GM23338 (cell line): ENCODE measurements at regions not wholly inside any gene's neighbourhood (a gene's known extent, or its start where the extent isn't known, plus 50 kb on each side); places are given as distances from the start of the nearest gene placed in this dataset.

Source experiments
- CREB1 ChIP-seq: fragments of 250-450 bp; sonication (Bioruptor Pico); IDR thresholded peaks from 2 replicates; pipeline ENCODE4 v1.5.0; 2020; ENCODE audit warnings: low read depth, mild to moderate bottlenecking, moderate library complexity
- EZH2 ChIP-seq: fragments of 200-600 bp; sonication (generic); IDR thresholded peaks from one replicate; pipeline ENCODE4 v1.8.0; 2017; ENCODE audit warnings: antibody characterized with exemption, mild to moderate bottlenecking, low read depth; ENCODE audit not compliant: unreplicated experiment
- EZH2phosphoT487 ChIP-seq: fragments of 200-600 bp; sonication (generic); IDR thresholded peaks from one replicate; pipeline ENCODE4 v1.8.1; 2018; ENCODE audit warnings: antibody characterized with exemption; ENCODE audit not compliant: unreplicated experiment
- POLR2AphosphoS5 ChIP-seq: IDR thresholded peaks from 2 replicates; pipeline ENCODE4 v1.6.1; 2016; ENCODE audit warnings: antibody characterized with exemption, low read depth
- STAT1 ChIP-seq: IDR thresholded peaks from one replicate; pipeline ENCODE4 v1.6.1; 2016; ENCODE audit warnings: antibody characterized with exemption; ENCODE audit not compliant: unreplicated experiment
- ZNF331 ChIP-seq: fragments of 250-450 bp; sonication (Bioruptor Pico); IDR thresholded peaks from 2 replicates; pipeline ENCODE4 v1.5.0; 2020; ENCODE audit warnings: low read depth, mild to moderate bottlenecking, moderate library complexity
- TF ChIP-seq, protein P1 (sequence below), 2 experiments: fragments of 200-600 bp in 1 of 2; sonication (generic) in 1 of 2; conservative IDR thresholded peaks; 2 replicates each; pipeline versions ENCODE4 v1.5.1 to v1.6.1; 2016 to 2017; ENCODE audit warnings: antibody characterized with exemption in 2 of 2, low read depth in 2 of 2, mild to moderate bottlenecking in 2 of 2, moderate library complexity in 1 of 2
- TF ChIP-seq, protein P2 (sequence below): IDR thresholded peaks from one replicate; pipeline ENCODE4 v1.6.1; 2018; ENCODE audit warnings: antibody characterized with exemption; ENCODE audit not compliant: unreplicated experiment
- TF ChIP-seq, protein P3 (sequence below): fragments of 250-450 bp; sonication (Bioruptor Pico); IDR thresholded peaks from 2 replicates; pipeline ENCODE4 v1.5.0; 2020; ENCODE audit warnings: mild to moderate bottlenecking, moderate library complexity

DNA sequence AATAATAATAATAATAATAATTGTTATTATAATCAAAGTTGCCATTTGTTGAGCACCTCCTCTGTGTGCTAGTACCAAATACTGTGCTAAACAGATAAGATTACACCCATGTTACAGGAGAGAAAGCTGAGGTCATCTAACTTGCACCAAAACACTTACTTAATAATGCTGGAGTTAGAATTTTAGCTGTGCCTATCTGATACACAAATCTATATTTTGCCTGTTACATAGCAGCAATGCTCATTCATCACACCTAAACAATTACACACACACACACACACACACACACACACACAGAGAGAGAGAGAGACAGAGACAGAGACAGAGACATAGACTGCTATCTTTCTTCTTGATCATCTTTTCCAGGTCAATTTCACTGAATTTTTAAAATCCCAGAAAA, 170.9 kb upstream of the KLF3 start:
- TF ChIP-seq, protein P1, sequence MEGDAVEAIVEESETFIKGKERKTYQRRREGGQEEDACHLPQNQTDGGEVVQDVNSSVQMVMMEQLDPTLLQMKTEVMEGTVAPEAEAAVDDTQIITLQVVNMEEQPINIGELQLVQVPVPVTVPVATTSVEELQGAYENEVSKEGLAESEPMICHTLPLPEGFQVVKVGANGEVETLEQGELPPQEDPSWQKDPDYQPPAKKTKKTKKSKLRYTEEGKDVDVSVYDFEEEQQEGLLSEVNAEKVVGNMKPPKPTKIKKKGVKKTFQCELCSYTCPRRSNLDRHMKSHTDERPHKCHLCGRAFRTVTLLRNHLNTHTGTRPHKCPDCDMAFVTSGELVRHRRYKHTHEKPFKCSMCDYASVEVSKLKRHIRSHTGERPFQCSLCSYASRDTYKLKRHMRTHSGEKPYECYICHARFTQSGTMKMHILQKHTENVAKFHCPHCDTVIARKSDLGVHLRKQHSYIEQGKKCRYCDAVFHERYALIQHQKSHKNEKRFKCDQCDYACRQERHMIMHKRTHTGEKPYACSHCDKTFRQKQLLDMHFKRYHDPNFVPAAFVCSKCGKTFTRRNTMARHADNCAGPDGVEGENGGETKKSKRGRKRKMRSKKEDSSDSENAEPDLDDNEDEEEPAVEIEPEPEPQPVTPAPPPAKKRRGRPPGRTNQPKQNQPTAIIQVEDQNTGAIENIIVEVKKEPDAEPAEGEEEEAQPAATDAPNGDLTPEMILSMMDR (conservative IDR thresholded peaks at IDR 0.05; ENCODE audit: low read depth in 2 of 2): no peak
- TF ChIP-seq ZNF331 (CRISPR knock-in tag): no peak
- no peak for TF ChIP-seq POLR2AphosphoS5
- TF ChIP-seq, protein P2, sequence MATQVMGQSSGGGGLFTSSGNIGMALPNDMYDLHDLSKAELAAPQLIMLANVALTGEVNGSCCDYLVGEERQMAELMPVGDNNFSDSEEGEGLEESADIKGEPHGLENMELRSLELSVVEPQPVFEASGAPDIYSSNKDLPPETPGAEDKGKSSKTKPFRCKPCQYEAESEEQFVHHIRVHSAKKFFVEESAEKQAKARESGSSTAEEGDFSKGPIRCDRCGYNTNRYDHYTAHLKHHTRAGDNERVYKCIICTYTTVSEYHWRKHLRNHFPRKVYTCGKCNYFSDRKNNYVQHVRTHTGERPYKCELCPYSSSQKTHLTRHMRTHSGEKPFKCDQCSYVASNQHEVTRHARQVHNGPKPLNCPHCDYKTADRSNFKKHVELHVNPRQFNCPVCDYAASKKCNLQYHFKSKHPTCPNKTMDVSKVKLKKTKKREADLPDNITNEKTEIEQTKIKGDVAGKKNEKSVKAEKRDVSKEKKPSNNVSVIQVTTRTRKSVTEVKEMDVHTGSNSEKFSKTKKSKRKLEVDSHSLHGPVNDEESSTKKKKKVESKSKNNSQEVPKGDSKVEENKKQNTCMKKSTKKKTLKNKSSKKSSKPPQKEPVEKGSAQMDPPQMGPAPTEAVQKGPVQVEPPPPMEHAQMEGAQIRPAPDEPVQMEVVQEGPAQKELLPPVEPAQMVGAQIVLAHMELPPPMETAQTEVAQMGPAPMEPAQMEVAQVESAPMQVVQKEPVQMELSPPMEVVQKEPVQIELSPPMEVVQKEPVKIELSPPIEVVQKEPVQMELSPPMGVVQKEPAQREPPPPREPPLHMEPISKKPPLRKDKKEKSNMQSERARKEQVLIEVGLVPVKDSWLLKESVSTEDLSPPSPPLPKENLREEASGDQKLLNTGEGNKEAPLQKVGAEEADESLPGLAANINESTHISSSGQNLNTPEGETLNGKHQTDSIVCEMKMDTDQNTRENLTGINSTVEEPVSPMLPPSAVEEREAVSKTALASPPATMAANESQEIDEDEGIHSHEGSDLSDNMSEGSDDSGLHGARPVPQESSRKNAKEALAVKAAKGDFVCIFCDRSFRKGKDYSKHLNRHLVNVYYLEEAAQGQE: no peak
- no peak for TF ChIP-seq EZH2
- no peak for TF ChIP-seq CREB1 (CRISPR knock-in tag)
- TF ChIP-seq, protein P3, sequence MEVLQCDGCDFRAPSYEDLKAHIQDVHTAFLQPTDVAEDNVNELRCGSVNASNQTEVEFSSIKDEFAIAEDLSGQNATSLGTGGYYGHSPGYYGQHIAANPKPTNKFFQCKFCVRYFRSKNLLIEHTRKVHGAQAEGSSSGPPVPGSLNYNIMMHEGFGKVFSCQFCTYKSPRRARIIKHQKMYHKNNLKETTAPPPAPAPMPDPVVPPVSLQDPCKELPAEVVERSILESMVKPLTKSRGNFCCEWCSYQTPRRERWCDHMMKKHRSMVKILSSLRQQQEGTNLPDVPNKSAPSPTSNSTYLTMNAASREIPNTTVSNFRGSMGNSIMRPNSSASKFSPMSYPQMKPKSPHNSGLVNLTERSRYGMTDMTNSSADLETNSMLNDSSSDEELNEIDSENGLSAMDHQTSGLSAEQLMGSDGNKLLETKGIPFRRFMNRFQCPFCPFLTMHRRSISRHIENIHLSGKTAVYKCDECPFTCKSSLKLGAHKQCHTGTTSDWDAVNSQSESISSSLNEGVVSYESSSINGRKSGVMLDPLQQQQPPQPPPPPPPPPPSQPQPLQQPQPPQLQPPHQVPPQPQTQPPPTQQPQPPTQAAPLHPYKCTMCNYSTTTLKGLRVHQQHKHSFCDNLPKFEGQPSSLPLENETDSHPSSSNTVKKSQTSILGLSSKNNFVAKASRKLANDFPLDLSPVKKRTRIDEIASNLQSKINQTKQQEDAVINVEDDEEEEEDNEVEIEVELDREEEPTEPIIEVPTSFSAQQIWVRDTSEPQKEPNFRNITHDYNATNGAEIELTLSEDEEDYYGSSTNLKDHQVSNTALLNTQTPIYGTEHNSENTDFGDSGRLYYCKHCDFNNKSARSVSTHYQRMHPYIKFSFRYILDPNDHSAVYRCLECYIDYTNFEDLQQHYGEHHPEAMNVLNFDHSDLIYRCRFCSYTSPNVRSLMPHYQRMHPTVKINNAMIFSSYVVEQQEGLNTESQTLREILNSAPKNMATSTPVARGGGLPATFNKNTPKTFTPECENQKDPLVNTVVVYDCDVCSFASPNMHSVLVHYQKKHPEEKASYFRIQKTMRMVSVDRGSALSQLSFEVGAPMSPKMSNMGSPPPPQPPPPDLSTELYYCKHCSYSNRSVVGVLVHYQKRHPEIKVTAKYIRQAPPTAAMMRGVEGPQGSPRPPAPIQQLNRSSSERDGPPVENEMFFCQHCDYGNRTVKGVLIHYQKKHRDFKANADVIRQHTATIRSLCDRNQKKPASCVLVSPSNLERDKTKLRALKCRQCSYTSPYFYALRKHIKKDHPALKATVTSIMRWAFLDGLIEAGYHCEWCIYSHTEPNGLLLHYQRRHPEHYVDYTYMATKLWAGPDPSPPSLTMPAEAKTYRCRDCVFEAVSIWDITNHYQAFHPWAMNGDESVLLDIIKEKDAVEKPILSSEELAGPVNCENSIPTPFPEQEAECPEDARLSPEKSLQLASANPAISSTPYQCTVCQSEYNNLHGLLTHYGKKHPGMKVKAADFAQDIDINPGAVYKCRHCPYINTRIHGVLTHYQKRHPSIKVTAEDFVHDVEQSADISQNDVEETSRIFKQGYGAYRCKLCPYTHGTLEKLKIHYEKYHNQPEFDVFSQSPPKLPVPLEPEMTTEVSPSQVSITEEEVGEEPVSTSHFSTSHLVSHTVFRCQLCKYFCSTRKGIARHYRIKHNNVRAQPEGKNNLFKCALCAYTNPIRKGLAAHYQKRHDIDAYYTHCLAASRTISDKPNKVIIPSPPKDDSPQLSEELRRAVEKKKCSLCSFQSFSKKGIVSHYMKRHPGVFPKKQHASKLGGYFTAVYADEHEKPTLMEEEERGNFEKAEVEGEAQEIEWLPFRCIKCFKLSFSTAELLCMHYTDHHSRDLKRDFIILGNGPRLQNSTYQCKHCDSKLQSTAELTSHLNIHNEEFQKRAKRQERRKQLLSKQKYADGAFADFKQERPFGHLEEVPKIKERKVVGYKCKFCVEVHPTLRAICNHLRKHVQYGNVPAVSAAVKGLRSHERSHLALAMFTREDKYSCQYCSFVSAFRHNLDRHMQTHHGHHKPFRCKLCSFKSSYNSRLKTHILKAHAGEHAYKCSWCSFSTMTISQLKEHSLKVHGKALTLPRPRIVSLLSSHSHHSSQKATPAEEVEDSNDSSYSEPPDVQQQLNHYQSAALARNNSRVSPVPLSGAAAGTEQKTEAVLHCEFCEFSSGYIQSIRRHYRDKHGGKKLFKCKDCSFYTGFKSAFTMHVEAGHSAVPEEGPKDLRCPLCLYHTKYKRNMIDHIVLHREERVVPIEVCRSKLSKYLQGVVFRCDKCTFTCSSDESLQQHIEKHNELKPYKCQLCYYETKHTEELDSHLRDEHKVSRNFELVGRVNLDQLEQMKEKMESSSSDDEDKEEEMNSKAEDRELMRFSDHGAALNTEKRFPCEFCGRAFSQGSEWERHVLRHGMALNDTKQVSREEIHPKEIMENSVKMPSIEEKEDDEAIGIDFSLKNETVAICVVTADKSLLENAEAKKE (CRISPR knock-in tag): no peak
- TF ChIP-seq EZH2phosphoT487: no peak
- TF ChIP-seq STAT1: no peak
